NCI-H2196 (cell line): ENCODE measurements at regions not wholly inside any gene's neighbourhood (a gene's known extent, or its start where the extent isn't known, plus 50 kb on each side); places are given as distances from the start of the nearest gene placed in this dataset.

Experiments used
- DNase-seq: peaks from one replicate; lab custom pipeline; 2025; ENCODE audit not compliant: unreplicated experiment; lab: John Stamatoyannopoulos, UW

DNA sequence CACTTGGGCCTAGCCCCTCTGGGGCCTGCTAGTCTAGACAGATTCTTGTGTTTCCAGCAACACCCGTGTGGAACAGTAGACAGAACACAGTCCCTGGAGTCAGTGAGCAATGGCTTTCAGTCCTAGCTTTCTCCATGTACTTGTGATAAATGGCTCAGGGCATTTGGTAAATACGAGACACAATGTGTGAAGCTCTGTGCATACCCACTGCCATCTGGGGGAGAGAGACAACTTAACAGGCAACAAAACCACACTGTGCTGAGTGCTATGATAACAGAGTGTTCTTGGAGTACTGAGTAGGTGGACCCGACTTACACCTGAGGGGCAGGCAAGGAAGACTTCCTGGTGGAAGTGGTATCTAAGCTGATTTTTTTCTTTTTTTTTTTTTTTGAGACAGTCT lies 86.3 kb upstream of the TBX3 start:
- no peak for DNase-seq

DNA sequence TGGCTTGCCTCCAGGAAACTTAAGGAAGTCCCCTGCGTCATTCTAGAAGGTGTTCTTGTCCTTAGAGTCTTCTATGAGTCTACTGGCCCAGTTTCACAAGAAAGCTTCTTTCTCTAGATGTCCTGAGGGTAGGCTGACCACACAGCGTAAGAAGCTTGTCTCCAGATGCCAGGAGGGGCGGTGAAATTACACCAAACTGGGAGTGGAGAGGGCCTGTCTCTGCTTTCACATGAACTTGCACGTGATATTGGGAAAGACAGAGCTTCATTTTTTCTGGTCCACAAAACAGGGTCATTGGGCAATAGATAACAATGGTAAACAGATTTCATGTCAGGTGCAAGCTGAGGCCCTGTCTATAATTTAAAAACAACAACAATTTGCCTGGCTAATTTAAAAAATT lies 85.7 kb upstream of the TBX3 start:
- DNase-seq = no peak

DNA sequence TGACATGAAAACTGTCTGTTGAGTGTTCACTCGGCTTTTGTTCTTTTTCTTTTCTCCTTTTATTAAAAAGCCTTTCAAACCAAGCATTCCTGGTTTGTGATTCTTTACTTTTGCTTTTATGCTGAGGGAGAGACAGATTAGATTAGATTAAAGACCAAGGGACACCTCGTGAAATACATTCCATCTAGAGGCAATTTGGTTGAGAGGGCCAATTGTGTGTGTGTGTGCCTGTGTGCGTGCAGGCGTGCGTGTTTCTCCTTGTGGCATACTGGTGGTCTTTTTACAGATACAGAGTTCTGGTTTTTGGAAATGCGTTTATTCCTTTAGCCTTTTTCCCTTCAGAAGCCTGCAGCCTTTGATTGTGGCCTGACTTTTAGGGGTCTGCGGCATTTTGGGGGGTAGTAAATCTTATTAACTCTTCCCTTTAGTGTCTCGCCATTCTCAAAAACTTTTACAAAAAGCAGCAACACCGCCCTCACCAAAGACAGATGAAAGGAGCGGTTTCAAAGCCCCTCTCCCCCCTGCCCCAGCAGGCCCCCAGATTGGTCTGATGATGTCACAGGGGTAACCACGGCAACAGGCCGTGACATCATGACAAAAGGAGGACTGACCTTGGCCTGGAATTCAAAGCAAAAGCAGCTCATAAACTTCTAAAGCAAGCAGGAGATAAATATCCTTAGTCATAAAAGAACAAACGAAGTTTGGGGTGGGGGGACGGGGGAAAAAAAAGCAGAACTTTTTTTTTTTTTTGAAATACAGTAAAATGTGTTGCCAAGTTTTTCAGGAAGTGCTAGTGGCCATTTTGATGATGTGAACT lies 84.1 kb upstream of the TBX3 start:
- DNase-seq = no peak

DNA sequence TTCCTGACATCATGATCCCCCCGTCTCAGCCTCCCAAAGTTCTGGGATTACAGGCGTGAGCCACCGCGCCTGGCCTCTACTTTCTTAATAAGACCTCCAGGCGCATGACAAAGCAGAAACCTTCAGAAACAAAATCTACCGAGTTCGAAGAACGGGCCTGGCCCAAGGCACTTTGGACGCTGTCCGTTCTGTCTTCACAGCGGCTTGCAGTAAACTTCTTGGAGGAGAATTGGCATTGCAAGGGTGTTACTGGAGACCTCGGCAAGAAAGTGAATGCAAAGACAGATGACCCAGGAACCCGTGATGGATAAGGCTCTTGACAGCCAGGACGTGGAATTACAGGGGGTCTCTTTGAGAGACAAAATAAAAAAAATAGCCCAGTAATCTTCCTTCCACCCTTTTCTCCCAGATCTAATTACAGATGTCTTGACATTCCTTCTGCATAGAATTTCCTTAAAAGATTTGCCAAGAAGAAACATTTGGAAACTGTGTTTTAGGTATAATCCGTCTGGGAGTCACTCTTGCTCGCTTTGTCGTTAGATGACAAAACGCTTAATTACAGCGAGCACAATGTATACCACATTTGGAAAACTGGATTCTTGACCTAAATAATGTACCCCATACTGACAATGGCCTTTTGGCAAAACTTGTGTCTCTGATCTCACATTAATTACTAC lies 83.2 kb upstream of the TBX3 start:
- no peak for DNase-seq

DNA sequence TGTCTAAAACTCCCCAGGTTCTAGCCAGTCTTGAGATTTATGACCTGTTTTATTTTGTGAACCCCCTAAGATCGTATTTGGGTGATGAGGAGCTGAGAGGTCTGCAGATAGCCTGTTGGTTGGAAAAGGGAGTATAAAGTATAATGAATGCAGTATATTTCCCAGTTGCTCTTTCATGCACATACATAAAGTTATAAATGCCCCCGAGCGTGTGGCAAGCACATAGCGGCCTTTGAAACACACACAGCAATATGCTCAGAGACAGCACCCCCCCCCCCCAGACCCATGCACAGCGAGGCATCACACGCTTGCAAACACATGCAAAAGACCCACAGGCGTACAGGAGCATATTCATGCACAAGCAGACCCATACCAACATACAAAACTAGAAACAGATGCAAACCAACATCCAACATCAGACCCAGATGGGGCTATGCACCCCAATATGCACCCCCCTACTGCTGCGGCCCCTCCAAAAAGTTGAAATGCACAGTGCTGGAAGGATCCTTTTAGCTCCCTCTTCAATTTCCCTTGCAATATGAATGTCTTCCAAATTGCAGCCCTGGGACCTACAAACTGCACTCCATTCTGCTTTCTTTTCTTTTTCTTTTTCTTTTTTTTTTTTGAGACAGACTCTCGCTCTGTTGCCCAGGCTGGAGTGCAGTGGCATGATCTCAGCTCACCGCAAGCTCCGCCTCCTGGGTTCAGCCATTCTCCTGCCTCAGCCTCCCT lies 82.2 kb upstream of the TBX3 start:
- DNase-seq = no peak

DNA sequence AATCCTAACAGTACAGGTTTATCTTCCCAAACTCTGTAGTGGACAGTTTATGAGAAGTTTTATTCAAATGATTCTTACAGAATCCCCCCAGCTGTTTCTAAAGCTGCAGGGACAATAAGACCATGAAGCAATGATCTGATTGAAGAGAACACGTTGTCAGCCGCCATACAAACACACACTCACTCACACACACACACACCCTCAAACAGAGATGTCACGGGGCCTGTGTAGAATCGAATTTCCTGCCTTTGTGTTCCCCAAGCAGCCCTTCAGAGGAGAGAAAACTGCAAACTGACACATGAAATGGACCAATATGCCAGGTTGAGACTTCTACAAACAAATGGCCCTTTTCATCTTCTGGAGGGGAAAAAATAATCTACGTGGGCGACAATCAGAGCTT lies 80.5 kb upstream of the TBX3 start:
- peak; percentile 35 for DNase-seq

DNA sequence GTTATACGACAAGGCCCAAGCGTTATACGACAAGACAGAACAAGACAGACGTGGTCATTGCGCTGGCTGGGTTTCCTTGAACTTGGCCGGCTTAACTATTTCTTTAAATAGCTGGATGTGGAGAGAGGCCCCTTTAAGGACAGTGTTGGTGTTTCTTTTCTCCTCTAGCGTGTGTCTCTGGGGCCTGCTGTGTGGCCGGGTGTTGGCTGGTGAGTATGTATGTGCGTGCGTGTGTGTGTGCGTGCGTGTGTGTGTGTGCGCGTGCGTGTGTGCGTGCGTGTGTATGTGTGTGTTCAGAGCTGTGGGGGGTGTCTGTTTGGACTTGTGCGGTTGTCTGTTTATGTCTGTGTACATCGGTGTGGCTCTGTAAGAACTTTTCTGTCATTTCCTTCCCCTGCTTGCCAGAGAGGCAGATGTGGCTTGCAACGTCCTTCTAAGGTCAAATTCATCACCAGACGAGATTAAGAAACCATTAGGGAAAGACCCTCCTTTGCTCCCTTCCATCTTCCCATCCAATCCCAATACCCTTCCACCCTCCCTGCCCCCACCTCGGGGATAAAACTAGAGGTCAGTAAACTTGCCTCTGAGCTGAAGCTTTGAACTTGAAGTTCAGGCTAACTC lies 78.6 kb upstream of the TBX3 start:
- DNase-seq = no peak

DNA sequence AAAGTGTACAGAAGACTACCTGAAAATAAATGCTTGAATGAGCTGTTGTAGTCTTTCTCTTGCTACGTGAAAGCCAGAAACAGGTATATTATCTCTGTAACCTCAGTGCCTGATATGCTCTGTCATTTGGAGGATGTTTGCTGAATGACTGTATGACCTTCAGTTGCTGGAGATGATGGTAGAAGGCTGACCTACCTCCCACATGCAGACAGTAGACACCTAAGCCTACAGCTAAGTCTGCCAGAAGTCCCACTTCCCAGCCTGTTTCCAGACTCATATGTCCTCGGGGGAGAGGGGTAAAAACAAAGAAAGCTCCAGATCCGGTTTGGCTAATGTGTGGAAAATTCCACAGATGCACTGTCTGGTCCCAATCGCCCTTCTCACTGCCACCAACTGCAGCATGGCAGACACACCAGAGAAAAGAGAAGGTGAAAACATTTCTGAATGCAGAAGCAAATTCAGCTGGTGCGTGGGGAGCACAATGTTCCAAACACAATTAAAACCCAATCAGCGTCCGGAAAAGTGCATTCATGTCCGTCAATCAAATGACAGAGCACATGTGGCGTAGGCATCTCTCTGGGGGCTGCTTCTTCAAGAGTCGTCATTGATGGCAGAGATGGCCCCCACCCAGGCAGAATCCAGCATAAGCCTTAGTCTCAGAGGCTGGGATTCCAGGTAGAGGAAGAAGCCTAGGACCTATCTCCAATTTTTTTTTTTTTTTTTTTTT lies 76.3 kb upstream of the TBX3 start:
- DNase-seq = no peak

DNA sequence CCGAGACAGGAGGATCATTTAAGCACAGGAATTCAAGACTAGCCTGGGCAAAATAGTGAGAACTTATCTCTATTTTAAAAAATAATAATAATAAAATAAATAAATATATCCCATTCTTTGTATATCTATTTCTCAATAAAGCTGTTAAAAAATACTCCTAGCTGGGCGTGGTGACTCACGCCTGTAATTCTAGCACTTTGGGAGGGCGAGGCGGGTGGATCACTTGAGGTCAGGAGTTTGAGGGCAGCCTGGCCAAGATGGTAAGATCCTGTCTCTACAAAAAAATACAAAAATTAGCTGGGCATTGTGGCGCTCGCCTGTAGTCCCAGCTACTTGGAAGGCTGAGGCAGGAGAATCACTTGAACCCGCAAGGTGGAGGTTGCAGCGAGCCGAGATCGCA lies 75.7 kb upstream of the TBX3 start:
- DNase-seq = no peak

DNA sequence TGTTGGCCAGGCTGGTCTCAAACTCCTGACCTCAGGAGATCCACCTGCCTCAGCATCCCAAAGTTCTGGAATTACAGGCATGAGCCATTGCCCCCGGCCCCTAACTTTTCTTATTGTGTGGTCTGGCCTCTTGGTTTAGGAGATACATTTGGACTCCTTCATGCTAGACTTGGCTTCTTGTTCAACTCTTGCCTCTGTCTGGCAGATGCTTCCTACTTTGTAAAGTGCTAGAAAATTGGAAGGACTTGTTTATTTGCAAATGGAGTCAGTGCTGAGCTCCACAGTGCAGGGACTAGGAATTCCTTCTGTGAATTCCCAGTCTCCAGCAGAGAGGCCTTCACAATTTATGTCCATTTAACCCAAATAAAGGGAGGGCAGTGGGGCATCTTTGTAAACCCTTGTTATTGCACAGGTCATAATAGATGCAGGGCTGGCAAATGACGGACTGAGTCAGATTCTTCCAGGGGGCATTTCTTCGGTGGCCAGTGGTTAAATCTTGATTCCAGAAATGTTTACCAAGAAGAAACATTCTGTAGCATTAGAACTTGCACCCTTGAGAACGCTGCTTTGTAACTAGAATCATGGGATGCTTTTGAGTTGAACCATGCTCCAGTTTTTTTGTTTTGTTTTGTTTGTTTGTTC lies 73.8 kb upstream of the TBX3 start:
- DNase-seq = no peak

DNA sequence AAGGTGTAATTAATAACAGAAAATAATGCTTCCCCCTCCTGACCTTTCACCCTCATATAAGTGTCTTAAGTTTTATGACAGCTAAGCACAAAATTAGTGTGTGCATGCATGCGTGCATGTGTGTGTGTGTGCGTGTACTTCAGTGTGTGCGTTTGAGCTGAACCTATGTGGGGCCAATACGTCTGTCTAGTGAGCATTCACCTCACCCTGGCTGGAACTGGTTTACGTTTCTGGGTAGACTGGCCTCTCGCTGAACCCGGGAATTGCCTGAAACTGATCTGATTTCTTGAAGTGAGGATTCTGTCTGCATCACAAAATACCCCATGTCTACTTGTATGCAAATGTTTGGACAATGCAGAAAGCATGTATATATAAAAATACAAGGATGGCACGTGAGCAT lies 68.2 kb upstream of the TBX3 start:
- no peak for DNase-seq

DNA sequence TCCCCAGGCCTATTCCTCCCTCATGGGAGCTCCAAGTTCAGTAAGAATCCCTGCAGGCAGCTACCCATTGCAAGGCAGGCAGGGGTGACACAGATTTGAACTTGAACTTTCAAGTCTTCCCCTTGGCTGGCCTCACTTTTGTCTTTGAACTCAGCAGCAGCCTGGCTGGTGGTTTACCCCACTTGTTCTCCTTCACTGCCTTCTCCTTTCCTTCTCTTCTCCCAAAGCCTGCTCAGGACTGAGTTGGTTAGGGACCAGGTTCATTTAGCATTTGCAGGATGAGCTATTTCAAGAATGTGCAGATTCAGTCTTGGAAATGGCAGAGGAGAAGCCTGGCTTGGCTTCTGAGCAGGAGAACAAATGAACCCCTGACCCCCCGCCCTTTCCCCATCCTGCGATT lies 67.7 kb upstream of the TBX3 start:
- DNase-seq = no peak

DNA sequence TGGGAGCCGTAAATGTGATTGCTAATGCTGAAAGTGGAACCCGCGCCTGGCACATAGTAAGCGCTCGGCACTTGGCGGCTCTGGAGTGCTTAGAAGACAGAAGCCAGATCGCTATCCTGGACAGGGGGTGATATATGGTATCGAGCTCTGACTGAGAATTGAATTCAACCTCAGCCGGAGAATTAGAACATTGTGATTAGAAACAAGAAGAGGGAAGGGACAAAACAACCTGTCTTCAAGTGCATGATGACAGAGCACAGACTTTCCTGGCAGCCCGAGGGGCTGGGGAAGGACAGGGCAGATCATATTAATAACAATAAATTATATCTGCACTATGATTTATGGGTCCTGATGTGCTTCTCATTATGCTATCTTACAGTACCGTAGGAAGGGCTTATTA lies 66.9 kb upstream of the TBX3 start:
- no peak for DNase-seq

DNA sequence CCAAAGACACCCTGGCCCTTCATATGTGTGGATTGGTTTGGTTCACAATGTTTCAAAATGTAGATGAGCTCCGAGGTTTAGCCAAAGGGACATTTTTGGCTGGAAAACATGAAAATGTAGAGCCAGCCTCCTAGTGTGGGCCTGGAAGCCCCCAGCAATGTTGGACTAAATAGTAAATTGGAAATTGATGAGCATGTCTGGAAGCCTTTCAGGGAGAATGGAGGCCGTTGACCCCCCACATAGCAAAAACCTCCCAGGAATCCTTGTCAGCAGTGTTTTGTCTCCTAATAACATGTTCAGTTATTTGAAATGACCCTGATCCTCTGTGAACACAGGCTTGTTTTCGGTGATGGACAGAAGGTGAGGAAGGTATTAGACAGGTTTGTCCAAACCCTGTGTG lies 65.1 kb upstream of the TBX3 start:
- no peak for DNase-seq

DNA sequence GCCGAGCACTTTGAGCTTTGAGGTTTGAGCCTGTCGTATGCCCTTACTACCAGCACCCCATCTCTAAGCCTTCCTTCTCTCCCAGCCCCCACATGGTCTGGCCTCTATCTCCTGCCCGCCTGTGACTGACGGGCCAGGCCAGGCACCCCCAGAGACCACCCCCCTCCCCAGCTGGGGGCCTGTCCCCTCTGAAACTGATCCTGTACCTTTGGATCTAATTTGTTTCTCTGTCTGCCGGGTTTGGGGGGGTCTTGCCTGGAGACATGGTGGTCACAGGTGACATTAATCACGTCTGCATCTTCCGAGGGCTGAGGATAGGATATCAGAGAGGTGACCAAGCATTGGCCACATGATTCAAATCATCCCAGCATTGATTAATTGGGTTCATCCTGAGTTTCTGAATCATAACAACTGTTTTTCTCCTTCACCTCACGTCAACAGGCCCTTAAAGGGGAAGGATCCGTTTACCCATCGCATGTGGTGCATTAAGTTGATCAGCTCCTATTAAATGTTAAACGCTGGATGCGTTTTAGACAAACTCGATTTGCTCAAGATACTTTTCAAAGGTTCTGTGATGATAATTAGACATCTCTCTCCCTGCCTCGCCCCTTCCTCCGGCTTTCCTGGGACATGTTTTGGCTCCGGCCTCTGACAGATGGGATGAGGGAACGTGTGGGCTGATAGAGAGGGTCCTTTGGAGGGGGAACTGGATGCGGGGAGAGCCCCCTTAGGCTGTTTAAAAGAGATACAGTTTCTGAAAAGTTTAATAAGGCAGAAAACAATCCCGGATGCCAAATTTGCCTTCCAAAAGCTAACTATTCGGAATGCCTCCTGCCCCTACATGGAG lies 63.3 kb upstream of the TBX3 start:
- DNase-seq = no peak

DNA sequence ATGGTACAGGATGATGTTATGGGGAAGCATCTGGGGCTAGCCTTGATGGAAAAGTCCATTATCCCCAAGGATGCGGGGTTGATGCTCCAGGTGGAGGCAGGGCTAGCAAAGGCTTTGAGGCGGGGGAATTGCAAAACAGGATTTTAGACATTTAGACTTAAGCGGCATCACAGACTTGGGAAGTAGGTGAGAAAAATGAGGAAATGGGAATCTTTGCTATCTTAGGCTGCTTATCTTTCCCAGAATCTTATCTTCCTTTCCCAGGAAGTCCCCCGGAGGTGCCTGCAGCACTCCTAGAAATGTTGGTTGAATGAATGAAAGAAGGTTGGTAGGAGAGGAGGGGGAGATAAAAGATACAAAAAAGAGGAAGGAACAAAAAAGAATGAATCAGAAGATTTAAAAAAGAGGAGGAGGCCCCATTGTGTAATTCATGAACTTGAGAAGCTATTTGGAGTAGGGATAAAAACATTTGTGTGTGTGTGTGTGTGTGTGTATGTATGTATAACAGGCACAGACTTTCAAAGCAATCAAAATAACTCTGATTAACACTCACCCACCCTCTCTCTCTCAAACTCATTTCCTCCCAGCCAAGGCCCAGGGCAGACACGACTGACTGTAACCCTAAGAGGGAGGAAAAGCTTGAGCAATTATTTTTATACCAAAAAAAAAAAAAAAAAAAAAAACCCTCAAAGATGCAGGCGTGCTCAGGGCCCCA lies 62.5 kb upstream of the TBX3 start:
- DNase-seq = no peak

DNA sequence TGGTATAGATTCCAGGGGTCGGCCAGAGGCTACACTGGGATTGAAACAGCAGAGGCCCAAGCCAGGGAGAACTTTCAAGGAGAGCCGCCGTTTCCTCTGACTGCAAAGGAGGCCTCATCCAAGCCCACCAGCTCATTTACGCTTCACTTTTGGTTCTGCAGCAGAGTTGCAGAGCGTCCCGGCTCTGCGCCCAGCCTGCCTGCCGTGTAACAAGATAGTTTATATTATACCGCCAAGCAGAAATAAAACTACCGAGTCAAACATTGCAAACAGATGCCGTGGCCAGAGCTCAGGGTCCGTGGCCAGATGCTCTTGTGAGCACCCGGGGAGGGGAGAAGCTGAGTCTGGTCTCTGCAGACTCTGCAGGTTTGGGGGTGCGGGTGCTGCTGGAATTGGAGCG lies 60.7 kb upstream of the TBX3 start:
- no peak for DNase-seq

DNA sequence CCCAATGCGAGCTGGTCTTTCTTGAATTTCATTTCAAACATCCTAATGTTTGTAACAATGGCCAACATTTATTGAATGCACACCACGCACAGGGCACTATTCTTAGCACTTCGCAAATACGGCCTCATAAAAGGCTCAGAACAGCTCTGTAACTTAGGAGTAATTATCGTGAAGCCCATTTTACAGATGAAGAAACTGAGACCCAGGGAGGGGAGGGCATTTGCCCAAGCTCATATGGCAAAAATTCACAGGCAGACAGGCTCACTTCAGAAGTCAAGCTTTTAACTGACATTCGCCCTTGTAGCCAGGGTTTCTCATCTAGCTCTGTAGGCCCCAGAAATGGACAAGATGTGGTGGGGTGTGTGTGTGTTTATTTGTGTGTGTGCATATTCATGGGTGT lies 60.3 kb upstream of the TBX3 start:
- no peak for DNase-seq

DNA sequence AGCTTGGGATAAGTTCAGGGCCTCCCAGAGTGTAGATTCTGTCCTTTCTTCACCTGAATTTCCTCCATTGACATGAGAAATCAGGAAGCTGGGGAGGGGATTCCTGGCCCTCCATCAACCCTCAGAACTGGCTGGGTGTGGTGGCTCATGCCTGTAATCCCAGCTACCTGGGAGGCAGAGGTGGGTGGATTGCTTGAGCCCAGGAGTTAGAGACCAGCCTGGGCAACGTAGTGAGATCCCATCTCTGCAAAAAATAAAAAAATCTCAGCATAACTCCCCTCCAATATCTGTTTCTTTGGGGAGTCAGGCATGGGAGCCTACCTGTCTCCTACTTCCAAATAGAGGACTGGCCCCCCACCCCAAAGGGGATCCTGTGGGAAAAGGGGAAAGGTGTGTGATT lies 59.8 kb upstream of the TBX3 start:
- DNase-seq = no peak
